ENCODE measurements at regions not wholly inside any gene's neighbourhood (a gene's known extent, or its start where the extent isn't known, plus 50 kb on each side); places are given as distances from the start of the nearest gene placed in this dataset.

DNA sequence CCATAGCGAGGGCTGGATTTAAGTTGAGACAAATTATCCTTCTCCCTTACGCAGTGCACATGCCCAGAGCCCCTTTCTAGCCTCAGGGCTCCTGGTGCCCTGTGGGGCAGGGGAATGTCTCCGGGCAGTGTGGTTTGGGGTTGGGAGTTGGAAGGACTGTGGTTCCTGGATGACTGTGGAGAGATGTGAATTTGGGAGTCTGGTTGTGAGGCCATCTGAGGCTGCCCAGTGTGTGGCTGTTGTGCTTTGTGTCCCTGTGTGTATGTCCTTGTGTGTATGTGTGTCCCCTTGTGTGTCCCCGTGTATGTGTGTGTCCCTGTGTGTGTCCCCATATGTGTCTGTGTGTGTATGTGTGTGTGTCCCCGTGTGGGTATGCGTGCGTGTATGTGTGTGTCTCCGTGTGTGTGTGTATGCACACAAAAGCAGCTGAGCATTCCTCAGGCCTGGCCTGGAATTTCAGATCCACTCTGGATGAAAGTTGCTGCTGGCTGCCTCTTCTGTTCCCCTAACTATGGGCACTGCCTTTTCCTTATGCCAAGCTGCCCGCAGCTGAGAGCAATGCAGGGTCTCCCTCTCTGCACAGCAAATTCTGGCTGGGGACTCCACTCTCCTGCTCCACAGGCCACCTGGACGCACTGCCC is 65.4 kb downstream of the UBIAD1 start:
- Mint-ChIP-seq H3K4me1 (no peaks in the 10 kb centered on the region), H3K9me3 (no peaks in the 10 kb centered on the region), H3K4me3 (no peak overlapping the region), H3K27ac (no peak overlapping the region), H3K27me3 (peaks cover 24% of the 10 kb centered on the region), H3K36me3 (ENCODE audit: low read depth) (no peaks in the 10 kb centered on the region)
- POLR2A ChIA-PET = no interaction called here
- CTCF ChIA-PET = interaction anchor here (0.8 to 2.5 kb wide), 3 partner anchors 304 to 325 kb away, joined by 3 to 10 read pairs (median 4); partner anchors contain the start of gene FBXO6
- DNase-seq = no peak

DNA sequence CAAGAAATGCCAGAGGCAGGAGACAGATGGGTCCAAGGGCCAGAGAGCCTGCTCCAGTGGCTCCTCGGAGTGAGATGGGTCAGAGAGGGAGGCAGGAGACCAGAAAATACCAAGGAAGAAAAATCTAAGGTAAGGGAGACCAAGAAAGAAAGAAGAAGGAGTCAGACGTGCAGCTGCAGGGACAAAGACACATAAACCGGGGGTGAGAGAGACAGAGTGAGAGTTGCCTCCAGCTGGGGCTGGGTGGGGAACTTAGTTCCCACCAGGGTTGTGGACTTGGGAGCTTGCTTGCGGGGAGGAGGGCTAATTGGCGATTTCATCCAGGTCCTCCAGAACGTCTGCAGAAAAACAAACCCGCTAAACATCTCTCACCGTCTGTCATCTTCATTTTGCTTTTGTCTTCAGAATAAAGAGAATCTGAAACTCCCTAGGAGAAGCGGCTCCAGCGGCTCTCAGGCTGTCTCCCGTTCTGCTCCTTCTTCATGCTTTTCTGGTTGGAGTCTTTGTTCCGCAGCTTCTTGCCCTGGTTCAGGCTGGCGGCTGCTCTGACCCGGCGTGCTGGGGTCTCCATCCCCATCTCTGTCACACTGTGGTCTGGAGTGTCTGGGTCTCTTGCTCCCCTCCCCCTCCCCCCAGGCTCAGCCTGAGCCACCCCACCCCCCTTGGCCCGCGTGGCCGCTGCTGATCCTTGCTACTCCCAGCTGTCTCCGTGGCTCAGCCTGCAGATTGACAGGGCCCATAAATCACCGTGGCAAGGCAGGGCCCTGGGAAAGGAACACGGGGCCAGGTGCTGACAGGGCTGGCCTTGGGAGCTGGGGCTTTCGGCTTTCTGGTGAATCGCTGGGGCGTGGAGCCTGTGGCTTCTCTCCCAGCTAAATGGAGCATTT is 66.6 kb downstream of the UBIAD1 start:
- H3K27ac Mint-ChIP-seq = no peak overlapping the region
- no peaks in the 10 kb centered on the region for H3K36me3 Mint-ChIP-seq (ENCODE audit: low read depth)
- ChIA-PET POLR2A (interaction anchor here (1.1 kb wide), 1 partner anchor 568 kb away, joined by 3 read pairs; no protein-coding TSS in a partner anchor), CTCF (interaction anchor here (1.2 to 2.5 kb wide), 3 partner anchors 67 to 304 kb away, joined by 4 to 10 read pairs (median 5); no protein-coding TSS in a partner anchor)
- H3K4me3 Mint-ChIP-seq = no peak overlapping the region
- H3K27me3 Mint-ChIP-seq = peaks cover 26% of the 10 kb centered on the region
- H3K9me3 Mint-ChIP-seq = no peaks in the 10 kb centered on the region
- no peak for DNase-seq
- H3K4me1 Mint-ChIP-seq = no peaks in the 10 kb centered on the region

GRCh38 chr1:11340233-11340632 is 67.2 kb downstream of the UBIAD1 start:
- Mint-ChIP-seq H3K27me3 (peaks cover 26% of the 10 kb centered on the region), H3K4me1 (no peaks in the 10 kb centered on the region), H3K27ac (no peak overlapping the region), H3K36me3 (ENCODE audit: low read depth) (no peaks in the 10 kb centered on the region), H3K9me3 (no peaks in the 10 kb centered on the region), H3K4me3 (no peak overlapping the region)
- ChIA-PET CTCF (interaction anchor here (1.2 to 2.5 kb wide), 3 partner anchors 67 to 303 kb away, joined by 4 to 10 read pairs (median 5); no protein-coding TSS in a partner anchor), POLR2A (interaction anchor here (1.1 kb wide), 1 partner anchor 567 kb away, joined by 3 read pairs; no protein-coding TSS in a partner anchor)
- no peak for DNase-seq

DNA sequence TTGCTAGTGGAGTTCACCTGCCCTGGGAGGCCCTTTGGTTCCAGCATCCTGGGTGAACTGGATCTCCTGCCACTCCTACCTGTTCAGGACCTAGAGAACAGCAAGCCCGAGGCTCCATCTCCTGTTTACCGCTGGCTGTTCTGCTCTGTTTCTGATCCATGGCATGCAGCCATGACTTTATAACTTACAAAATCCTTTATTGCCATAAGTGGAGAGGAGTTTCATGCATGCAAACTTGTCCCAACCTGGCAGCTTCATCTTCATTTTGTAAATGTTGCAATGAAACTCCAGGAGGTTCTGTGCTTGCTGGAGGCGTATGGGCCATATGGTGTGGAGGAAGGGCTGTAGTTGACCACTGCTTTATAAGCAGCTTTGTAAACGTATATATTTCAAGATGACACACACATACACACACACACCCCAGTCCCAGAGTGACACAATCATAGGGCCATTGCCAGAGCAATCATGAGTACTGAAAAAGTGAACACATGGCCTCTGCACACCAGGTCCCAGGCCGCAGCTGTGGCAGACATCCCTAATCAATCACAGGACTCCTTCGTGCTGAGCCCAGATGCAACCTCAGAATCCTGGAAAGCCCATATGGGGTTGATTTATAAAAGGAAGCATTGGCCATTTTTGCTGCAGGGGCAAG is 69.0 kb downstream of the UBIAD1 start:
- no peaks in the 10 kb centered on the region for H3K4me1 Mint-ChIP-seq
- peaks cover 26% of the 10 kb centered on the region for H3K27me3 Mint-ChIP-seq
- no peaks in the 10 kb centered on the region for H3K36me3 Mint-ChIP-seq (ENCODE audit: low read depth)
- ChIA-PET POLR2A (no interaction called here), CTCF (interaction anchor here (0.8 kb wide), 1 partner anchor 300 kb away, joined by 3 read pairs; no protein-coding TSS in a partner anchor)
- H3K4me3 Mint-ChIP-seq = no peak overlapping the region
- DNase-seq = no peak
- no peak overlapping the region for H3K27ac Mint-ChIP-seq
- no peaks in the 10 kb centered on the region for H3K9me3 Mint-ChIP-seq

- POLR2A ChIA-PET = no interaction called here
- CTCF ChIA-PET = no interaction called here
Measured at GRCh38 chr1:11342621-11343032, 69.6 kb downstream of the UBIAD1 start.

GRCh38 chr1:11345971-11346715 is 73.1 kb downstream of the UBIAD1 start:
- H3K9me3 Mint-ChIP-seq = peaks cover 9% of the 10 kb centered on the region
- ChIA-PET CTCF (no interaction called here), POLR2A (no interaction called here)
- peaks cover 13% of the 10 kb centered on the region for H3K27me3 Mint-ChIP-seq
- H3K27ac Mint-ChIP-seq = no peak overlapping the region
- DNase-seq = no peak
- H3K4me1 Mint-ChIP-seq = peaks cover 5% of the 10 kb centered on the region
- no peaks in the 10 kb centered on the region for H3K36me3 Mint-ChIP-seq (ENCODE audit: low read depth)
- H3K4me3 Mint-ChIP-seq = no peak overlapping the region

More at GRCh38 chr1:11342621-11343032, 69.6 kb downstream of the UBIAD1 start:
- H3K4me3 Mint-ChIP-seq = no peak overlapping the region
- H3K9me3 Mint-ChIP-seq = no peaks in the 10 kb centered on the region
- no peak overlapping the region for H3K27ac Mint-ChIP-seq
- no peak for DNase-seq
- peaks cover 24% of the 10 kb centered on the region for H3K27me3 Mint-ChIP-seq
- no peaks in the 10 kb centered on the region for H3K36me3 Mint-ChIP-seq (ENCODE audit: low read depth)
- no peaks in the 10 kb centered on the region for H3K4me1 Mint-ChIP-seq

- Mint-ChIP-seq H3K9me3 (peaks cover 16% of the 10 kb centered on the region), H3K4me1 (peaks cover 8% of the 10 kb centered on the region), H3K36me3 (ENCODE audit: low read depth) (no peaks in the 10 kb centered on the region), H3K27ac (no peak overlapping the region), H3K4me3 (no peak overlapping the region), H3K27me3 (peaks cover 11% of the 10 kb centered on the region)
- ChIA-PET CTCF (no interaction called here), POLR2A (no interaction called here)
- no peak for DNase-seq
Measured at GRCh38 chr1:11350265-11350664, 77.3 kb downstream of the UBIAD1 start.

DNA sequence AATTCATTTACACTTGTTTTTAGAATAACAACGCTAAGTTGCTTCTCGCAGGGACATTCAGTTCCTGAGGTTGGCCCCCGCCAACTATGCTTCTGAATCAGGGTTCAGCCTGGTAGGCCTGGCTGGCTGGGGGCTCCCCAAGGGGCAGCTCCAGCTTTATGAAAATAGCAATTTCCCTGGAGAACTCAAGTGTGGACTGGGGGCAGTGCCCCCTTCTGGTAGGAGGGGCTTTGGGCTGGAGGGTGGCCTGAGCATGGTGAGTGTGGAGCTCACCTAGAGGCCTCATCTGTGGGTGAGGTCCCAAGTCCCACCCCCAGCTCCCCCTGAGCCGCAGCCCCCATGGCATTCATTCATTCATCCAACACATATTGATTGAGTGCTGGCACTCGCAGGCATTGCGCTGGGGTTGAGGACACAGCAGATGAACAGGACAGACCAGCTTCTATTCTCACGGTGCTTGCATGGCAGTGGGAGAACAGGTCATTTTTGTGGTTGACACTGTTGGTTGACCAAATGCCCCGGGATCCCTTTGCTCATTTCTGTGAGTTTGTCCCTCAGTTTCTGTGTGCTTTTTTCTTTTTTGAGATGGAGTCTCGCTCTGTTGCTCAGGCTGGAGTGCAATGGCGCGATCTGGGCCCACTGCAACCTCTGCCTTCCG is 79.2 kb downstream of the UBIAD1 start:
- Mint-ChIP-seq H3K27ac (no peak overlapping the region), H3K27me3 (peaks cover 16% of the 10 kb centered on the region), H3K4me3 (no peak overlapping the region), H3K9me3 (peaks cover 16% of the 10 kb centered on the region), H3K36me3 (ENCODE audit: low read depth) (no peaks in the 10 kb centered on the region), H3K4me1 (peaks cover 8% of the 10 kb centered on the region)
- CTCF ChIA-PET = interaction anchor here (1.3 kb wide), 2 partner anchors 12 to 314 kb away, joined by 3 read pairs; no protein-coding TSS in a partner anchor
- POLR2A ChIA-PET = no interaction called here
- DNase-seq = no peak

DNA sequence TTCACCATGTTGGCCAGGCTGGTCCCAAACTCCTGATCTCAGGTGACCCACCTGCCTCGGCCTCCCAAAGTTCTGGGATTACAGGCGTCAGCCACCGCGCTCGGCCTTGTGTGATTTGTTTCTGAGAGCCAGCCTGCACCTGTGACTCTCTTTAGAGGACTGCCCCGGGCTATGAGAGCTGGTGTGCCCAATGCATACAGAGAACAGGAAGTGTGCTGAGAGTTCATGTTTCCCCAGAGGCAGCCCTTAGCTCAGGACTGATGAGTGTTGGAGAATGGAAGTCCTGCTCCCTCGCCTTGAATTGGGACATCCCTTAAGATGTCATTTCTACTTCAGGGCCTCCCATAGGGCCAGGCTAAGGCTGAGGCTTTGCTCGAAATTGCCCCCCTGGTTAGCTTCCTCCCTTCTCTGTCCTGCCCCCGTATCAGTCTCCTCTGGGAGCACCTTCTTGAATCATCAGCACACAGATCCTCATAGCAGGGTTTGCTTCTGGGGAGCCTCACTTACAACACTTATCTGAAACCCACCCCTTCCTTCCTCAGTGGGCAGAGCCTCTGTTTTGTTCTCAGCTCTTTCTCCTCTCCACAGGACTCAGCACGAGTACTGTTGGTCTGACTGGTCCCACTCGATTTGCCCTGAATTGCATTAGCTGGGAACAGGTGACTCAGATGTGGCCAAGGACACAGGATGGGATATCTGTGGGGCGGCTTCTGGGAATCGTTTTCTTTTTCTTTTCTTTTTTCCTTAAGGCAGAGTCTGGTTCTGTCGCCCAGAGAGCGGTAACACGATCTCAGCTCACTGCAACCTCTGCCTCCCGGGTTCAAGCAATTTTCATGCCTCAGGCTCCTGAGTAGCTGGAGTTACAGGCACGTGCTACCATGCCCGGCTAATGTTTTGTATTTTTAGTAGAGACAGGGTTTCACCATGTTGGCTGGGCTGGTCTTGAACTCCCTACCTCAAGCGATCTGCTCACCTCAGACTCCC is 80.1 kb downstream of the UBIAD1 start:
- ChIA-PET CTCF (interaction anchor here (1.3 kb wide), 2 partner anchors 11 to 315 kb away, joined by 3 read pairs; no protein-coding TSS in a partner anchor), POLR2A (no interaction called here)
- peaks cover 16% of the 10 kb centered on the region for H3K9me3 Mint-ChIP-seq
- no peaks in the 10 kb centered on the region for H3K36me3 Mint-ChIP-seq (ENCODE audit: low read depth)
- no peak overlapping the region for H3K4me3 Mint-ChIP-seq
- no peak overlapping the region for H3K27ac Mint-ChIP-seq
- DNase-seq = no peak
- H3K27me3 Mint-ChIP-seq = peaks cover 16% of the 10 kb centered on the region
- H3K4me1 Mint-ChIP-seq = peaks cover 8% of the 10 kb centered on the region

DNA sequence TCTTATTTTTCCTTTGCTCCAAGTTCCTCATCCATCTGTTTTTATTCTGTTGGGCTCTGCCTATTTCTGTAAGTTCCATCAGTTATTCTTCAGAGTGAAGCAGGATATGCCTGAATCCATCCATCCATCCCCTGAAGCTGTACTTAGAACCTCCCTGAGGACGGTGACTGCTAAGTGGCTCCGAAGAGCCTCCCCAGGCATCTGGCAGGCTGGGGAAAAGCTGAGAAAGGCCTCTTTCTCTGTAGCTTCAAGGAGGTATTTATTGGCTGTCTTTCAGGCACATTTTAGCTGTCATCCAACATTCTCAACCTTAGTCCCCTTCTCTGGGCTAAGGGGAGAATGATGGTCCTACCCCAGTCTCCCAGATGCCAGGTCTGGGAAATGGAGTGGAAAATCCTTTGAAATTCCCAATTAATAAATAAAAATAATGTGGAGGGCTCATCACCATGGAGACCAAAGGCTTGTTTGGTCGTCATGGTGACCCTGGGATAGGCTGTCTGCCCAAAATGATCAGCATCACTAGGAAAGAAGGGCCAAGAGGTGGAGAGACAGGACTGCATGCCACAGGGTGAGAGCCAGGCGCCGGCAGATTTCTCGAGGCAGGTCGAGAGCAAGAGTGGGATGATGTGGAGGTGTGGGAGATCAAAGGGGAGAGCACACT is 82.0 kb downstream of the UBIAD1 start:
- H3K4me3 Mint-ChIP-seq = no peak overlapping the region
- no peak for DNase-seq
- ChIA-PET POLR2A (no interaction called here), CTCF (no interaction called here)
- H3K4me1 Mint-ChIP-seq = peaks cover 6% of the 10 kb centered on the region
- H3K27me3 Mint-ChIP-seq = peaks cover 16% of the 10 kb centered on the region
- H3K27ac Mint-ChIP-seq = no peak overlapping the region
- H3K36me3 Mint-ChIP-seq (ENCODE audit: low read depth) = no peaks in the 10 kb centered on the region
- peaks cover 11% of the 10 kb centered on the region for H3K9me3 Mint-ChIP-seq
